SK-N-SH treated with all-trans-retinoic acid at 6 μM for 48 hours (cell line): ENCODE measurements at regions not wholly inside any gene's neighbourhood (a gene's known extent, or its start where the extent isn't known, plus 50 kb on each side); places are given as distances from the start of the nearest gene placed in this dataset.

Source experiments
- ZC3H10 ChIP-seq: fragments of 250-450 bp; sonication (Bioruptor Pico); IDR thresholded peaks from 2 replicates; pipeline ENCODE4 v1.5.1; 2021; ENCODE audit warnings: mild to moderate bottlenecking, moderate library complexity
- TF ChIP-seq, protein P1 (sequence below): fragments of 250-450 bp; sonication (Bioruptor Pico); IDR thresholded peaks from 2 replicates; pipeline ENCODE4 v1.8.0; 2020; ENCODE audit warnings: mild to moderate bottlenecking, moderate library complexity, borderline replicate concordance

DNA sequence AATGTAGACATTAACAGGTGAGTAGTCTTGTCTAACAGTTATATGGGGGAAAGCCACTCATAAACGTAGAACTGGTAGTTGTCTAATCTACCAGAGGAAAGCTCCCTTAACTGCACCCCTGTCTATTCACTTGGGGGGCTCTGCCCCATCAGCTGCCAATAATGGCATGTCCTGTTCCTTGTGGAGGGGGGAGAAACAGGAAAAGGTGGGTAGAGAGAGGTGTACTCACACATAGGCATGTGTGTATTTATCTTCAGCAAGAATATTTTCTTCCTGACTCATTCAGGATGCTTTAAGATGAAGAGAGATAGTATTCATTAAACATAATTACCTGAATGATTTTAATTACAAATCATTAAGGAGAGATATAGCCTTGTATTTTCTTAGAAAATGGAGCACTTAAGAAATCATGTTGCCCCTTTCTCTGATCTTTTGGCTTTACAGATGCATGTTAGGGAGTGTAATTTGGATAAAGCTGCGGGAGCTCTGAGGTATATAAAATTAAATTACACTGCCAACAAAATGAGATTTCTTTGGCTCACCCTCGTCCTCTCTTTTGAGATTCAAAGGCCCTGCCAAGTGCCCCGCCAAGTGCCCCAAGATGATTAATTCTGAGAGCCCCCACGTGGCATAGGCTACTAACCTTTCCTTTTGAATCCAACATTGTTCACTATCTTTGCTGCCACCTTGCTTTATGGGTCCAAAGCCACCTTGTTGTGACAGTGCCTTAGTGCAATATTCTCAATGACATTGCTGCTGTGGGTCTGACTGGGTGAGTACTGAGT is 286.3 kb upstream of the LYPLAL1 start:
- TF ChIP-seq, protein P1, sequence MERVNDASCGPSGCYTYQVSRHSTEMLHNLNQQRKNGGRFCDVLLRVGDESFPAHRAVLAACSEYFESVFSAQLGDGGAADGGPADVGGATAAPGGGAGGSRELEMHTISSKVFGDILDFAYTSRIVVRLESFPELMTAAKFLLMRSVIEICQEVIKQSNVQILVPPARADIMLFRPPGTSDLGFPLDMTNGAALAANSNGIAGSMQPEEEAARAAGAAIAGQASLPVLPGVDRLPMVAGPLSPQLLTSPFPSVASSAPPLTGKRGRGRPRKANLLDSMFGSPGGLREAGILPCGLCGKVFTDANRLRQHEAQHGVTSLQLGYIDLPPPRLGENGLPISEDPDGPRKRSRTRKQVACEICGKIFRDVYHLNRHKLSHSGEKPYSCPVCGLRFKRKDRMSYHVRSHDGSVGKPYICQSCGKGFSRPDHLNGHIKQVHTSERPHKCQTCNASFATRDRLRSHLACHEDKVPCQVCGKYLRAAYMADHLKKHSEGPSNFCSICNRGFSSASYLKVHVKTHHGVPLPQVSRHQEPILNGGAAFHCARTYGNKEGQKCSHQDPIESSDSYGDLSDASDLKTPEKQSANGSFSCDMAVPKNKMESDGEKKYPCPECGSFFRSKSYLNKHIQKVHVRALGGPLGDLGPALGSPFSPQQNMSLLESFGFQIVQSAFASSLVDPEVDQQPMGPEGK (CRISPR knock-in tag): no peak
- no peak for TF ChIP-seq ZC3H10 (CRISPR knock-in tag)
